NCI-H2196 (cell line): ENCODE measurements at regions not wholly inside any gene's neighbourhood (a gene's known extent, or its start where the extent isn't known, plus 50 kb on each side); places are given as distances from the start of the nearest gene placed in this dataset.
A peak's percentile ranks its signal among the peaks of the same experiment; 100 is the strongest.

Experiments used
- DNase-seq: peaks from one replicate; lab custom pipeline; 2025; ENCODE audit not compliant: unreplicated experiment; lab: John Stamatoyannopoulos, UW

- DNase-seq: no peak
Measured at GRCh38 chr22:27507935-27508526, 293.5 kb downstream of the MN1 start.

DNA sequence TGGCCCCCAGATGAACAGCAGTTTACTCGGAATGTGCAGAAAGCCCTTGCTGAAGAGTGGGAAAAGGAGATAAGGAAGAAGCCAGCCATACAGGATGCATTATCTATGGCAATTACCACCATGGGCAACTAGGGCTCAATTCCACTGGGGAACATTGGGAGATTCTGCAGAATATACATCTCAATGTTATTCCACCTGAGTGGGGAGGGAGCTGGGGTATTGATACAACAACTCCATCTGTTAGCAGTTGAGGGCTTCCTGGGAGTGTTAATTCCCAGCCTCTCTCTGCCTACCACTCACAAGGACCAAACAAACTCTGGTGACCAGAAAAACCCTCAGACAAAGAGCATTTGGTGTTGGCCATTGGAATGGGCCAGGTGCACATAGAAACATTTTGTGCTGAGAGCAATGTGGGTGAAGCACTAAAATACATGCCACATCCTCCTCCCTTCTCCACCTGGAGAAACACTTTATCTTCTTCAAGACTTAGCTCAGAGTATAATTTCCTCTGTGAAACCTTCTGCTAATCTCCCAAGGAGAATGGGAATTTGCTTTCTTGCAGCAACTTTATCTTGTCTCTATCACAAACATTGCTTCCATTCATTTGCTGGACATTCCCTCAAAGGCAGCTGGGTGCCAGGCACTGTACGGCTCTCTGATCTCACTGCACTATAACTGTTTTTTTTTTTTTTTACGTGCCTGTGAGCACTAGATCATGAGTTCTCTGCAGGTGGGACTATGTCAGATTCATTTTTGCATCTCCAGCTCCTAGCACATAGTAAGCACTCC, 292.2 kb downstream of the MN1 start:
- no peak for DNase-seq

DNA sequence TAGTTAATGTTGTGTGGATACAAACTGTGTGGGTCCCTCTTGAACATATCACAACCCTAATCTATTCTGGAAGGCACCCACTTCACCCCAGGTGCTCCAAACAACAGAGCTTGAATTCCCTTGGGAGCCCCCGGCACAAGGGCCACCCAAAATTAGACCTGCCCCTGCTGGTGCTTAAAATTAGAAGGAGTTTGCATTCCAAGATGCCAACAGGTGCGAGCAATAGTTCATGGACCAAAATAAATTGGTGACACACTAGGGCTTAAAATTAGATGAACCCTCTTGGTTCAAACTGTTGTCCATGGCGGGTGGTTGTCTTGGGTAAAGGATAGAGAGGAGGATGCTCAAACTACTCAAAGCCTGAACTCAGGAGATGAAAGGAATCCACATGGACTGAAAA, 291.5 kb downstream of the MN1 start:
- no peak for DNase-seq

DNA sequence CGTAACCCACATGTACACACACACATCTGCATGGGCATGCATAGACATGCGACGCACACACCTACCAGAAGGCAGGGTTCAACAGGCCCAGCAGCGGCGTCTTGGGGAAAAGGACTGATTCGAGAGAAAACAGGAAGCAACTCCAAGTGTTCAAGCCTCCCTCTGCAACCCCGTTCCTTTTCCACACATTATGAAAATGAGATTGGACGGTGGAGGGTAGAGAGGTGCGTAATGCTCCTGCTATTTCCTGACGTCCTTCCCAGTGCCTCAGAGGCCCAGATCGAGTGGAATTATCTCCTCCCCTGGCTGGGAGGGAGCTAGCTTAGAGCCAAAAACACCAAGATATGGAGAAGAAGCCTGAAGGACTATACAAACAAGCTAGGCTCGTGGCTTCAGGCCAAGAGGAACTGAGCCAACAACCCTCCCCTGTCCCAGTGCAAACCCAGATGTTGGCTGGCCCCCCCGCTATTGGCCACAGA, 289.2 kb downstream of the MN1 start:
- peak; percentile 12 for DNase-seq

- DNase-seq: no peak
Measured at GRCh38 chr22:27513021-27513420, 288.5 kb downstream of the MN1 start.

DNA sequence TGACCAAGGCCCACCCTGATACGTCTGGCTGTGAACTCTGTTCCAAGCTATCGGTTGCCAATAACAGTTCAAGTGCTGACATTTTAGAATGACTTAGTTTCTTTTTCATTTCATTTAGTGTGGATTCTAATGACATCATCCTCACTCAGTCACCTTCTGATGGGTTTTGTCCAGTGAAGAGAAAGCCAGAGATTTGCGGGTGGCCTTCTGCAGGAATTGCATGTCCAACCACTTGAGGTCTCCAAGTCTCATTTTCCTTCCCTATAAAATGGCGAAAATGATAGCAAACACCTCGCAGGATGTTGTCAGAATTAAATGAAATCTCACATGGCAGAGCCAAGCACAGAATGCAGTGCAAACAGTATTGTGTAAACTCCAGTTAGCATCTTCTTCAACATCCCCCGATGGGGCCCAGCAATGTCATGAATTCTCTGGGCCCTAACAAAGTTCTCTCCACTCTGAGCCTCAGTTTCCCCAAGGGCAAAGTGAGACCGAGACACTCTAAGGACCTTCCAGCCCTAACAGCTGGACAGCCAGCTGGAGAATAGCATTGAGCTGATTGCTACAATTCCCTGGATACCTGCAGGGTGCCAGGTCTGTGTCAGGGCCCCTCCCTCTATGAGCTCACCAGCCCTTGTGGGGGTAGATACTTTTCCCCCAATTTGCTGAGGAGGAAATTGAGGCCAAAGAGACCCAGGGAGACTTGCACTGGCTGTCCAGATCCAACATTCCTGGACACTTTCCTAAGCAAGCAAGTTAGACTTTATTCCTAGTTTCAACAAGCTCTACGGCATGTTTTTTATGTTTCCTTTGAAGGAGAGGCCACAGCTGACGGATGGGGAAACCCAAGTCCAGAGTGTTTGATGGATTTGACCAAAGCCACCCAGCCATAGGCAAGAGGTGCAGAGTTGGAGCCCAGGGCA, 286.7 kb downstream of the MN1 start:
- DNase-seq: no peak

GRCh38 chr22:27517361-27518155, 284.0 kb downstream of the MN1 start:
- DNase-seq: no peak

DNA sequence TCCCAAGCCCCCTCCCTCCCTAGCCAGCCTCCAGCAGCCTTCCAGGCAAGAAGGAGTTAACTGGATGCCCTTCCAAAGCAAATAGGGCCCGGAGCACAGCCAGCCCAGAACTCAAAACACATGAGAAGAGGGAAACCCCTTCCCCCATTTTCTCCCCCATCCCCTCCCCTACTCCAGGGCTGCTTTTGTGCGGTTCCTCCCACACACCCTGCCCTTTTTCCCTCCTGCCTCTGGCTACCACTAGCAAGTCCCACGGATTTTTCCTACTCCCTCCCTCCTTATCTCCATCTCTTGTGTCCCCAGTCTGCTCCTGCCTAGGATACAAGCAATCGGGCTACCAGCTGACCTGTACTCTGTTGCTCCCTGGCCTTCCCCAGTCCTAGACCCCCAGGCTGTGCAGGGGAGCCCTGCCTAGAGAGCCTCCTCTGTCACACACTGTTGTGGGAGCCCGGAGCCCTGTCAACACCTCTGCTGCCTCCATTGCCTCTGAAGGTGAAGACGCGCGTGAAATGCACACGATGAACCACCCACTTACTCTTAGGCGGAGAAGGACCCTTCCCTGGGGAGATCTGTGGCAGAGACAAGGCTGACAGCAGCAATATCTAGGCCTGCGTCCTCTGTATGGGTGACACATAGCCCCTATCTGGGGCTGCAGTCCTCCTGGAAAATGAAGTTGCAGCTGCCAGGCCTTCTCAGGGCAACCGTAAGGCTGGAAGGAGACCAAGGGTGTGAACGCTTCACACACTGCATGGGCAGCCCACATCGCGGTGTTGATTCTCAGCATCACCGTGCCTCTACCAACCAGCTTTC, 282.8 kb downstream of the MN1 start:
- no peak for DNase-seq

DNA sequence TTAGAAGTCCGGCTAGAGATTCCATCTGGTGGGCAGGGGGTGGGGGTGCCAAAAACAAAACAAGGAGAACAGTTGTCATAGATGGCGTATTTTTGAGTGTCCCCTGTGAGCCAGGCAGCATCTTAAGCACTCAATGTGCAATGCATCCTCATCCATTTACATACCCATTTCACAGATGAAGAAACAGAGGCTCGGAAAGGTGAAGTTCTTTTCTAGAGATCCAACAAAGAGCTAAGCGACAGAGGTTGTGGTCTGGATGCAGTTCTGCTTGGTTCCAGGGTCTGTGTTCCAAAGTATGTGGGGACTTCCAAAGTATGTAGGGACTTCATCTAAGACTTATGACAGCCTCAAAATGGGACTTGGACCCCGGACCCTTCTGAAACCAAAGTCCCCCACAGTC, 277.8 kb downstream of the MN1 start:
- DNase-seq: no peak

GRCh38 chr22:27525711-27526110, 275.8 kb downstream of the MN1 start:
- no peak for DNase-seq

DNA sequence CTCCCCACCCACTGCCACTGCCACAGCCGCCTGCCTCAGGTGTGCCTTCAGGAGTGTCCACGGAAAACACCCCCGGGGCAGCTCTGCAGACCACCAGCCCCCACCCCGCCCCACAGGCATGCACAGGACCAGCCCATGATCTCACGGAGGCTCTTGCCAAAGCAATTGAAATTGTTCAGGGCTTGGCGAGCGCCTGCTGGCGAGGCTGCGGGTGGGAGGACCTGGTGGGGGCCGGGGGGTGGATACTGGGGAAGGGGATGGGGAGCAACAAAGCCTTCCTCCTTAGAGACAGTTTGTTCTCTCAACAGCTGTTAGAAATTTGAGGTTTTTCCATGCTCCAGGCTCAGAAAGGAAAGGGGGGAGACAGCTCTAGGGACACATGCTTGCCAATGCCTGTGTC, 274.7 kb downstream of the MN1 start:
- DNase-seq: no peak

DNA sequence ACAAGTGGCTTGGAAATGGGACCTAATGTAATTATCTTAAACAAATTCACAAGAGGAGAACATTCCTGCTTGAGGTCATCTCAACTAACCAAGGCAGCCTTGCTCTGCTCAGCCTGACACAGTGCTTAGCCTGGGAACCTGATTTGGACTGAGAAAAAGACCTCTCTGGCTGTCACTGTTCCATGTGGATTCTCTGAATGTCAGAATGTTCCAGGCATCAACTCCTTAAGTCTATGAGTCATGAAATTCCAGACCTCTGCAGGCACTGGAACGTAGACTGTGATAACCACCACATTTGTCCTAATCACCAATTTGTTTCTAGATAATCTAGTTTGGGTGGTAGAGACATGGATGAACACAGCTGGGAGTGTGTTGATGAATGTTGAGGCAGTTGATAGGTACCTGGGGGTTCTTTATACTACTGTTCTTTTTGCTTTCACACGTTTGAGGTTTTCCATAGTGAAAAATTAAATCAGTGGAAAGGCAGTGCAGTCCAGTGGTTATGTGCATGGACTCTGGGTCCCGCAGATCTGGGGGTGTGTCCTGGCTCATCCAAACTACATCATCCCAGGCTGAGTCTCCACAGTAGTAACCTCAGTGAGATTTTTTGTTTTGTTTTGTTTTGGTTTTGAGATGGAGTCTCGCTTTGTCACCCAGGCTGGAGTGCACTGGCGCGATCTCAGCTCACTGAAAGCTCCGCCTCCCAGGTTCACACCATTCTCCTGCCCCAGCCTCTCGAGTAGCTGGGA, 269.6 kb downstream of the MN1 start:
- DNase-seq: no peak

GRCh38 chr22:27533105-27533745, 268.3 kb downstream of the MN1 start:
- no peak for DNase-seq

DNA sequence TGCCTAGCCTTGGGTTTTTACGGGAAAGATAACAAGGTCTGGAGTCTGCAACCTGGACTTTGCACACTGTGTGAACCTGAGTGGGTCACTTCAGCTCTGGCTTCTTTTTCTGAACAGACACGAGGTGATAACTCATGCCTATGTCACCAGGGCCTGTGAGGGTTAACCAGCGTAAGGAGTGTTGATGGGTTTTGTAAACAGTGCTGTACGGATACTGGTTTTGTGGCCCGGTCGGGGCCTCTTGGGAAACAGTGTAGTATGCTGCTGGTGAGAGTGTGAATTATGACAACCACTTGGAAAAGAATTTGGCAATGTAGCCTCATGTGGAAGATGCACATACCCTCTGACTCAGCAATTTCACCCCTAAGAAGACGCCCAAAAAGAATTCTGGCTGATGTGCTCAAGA, 266.8 kb downstream of the MN1 start:
- DNase-seq: no peak

GRCh38 chr22:27535452-27535851, 266.1 kb downstream of the MN1 start:
- no peak for DNase-seq

DNA sequence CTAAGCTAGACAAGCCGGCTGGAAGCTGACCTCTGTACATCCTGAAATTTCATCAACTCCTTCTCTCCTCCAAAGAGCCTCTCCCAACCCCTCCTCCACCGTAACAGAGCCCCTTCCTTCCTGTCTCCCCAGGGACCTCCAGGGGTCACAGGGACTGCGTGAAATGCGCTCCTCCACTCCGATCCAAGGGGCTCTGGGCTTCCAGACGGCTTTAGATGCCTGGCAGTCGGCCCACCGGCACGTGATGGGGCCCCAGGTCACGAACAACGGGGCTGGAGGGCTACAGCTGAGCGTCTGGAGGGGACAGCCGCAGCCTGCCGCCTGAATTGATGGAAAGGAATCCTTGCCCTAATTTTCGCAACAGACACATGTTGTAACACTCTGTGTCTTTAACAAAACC, 264.1 kb downstream of the MN1 start:
- no peak for DNase-seq

DNA sequence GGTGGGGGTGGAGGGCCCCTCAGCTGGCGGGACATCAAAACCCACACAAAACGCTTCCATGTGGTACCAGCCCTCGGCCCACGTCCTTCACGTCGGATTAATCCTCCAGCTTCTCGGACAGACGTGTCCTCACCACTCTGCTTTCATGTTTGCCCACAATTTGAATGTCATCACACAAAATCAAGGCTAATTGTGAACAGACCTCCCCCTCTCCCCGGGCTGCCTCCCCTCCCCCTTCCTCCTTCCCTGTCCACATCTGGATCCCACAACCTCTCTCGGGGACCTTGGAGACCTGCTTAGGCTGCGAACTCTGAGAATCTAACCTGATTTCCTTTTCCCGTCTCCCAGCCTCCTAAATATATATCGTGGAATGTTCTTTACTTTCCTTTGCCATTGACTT, 262.9 kb downstream of the MN1 start:
- no peak for DNase-seq

DNA sequence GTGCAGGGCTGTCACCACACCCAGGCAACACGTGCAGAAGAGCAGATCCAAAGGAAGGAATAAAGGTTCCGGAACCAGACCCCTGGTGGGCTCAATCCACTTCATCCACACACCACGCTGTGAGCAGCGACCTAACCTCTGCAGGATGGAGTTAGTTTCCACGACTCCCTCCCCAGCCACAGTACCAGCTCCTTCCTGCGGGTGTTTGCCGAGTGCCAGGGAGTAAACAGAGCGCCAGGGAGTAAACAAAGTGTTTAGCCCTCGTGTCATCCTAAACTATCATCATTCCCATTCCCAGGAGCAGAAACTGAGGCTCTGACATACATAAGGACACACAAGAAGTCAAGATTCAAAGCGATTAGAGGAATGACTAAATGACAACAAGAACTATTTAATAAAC, 261.3 kb downstream of the MN1 start:
- DNase-seq: no peak
